HEK293 (cell line): ENCODE measurements at regions not wholly inside any gene's neighbourhood (a gene's known extent, or its start where the extent isn't known, plus 50 kb on each side); places are given as distances from the start of the nearest gene placed in this dataset.

Experiments
- GFI1B ChIP-seq: fragments of 450-650 bp; formaldehyde crosslinking; IDR thresholded peaks from 2 replicates; pipeline ENCODE4 v1.5.1; 2016; ENCODE audit warnings: missing biosample characterization, missing genetic modification characterization
- KLF1 ChIP-seq: fragments of 450-650 bp; formaldehyde crosslinking; IDR thresholded peaks from 2 replicates; pipeline ENCODE4 v1.5.1; 2016; ENCODE audit warnings: missing biosample characterization, missing genetic modification characterization
- MZF1 ChIP-seq: fragments of 450-650 bp; formaldehyde crosslinking; IDR thresholded peaks from 2 replicates; pipeline ENCODE4 v1.5.1; 2017; ENCODE audit warnings: missing biosample characterization, missing genetic modification characterization, borderline replicate concordance
- SETDB1 ChIP-seq: IDR thresholded peaks from one replicate; pipeline ENCODE4 v1.6.1; 2017; ENCODE audit warnings: mild to moderate bottlenecking, low read length, moderate library complexity, mixed read lengths; ENCODE audit not compliant: insufficient read length
- WT1 ChIP-seq: fragments of 450-650 bp; formaldehyde crosslinking; IDR thresholded peaks from 2 replicates; pipeline ENCODE4 v1.5.1; 2016; ENCODE audit warnings: missing biosample characterization, missing genetic modification characterization
- YY1 ChIP-seq: fragments of 450-650 bp; formaldehyde crosslinking; IDR thresholded peaks from 2 replicates; pipeline ENCODE4 v1.5.1; 2018; ENCODE audit warnings: missing biosample characterization, missing genetic modification characterization
- ZBTB20 ChIP-seq: fragments of 450-650 bp; formaldehyde crosslinking; IDR thresholded peaks from 2 replicates; pipeline ENCODE4 v1.5.1; 2016; ENCODE audit warnings: missing biosample characterization, missing genetic modification characterization
- ZEB2 ChIP-seq: fragments of 450-650 bp; formaldehyde crosslinking; IDR thresholded peaks from 2 replicates; pipeline ENCODE4 v1.5.1; 2016; ENCODE audit warnings: missing biosample characterization, missing genetic modification characterization
- ZNF112 ChIP-seq: fragments of 450-650 bp; formaldehyde crosslinking; IDR thresholded peaks from 2 replicates; pipeline ENCODE4 v1.5.0; 2017; ENCODE audit warnings: missing biosample characterization, missing genetic modification characterization
- ZNF169 ChIP-seq: fragments of 450-650 bp; formaldehyde crosslinking; IDR thresholded peaks from 2 replicates; pipeline ENCODE4 v1.5.1; 2016; ENCODE audit warnings: missing biosample characterization, missing genetic modification characterization
- ZNF266 ChIP-seq: fragments of 450-650 bp; formaldehyde crosslinking; IDR thresholded peaks from 2 replicates; pipeline ENCODE4 v1.5.1; 2016; ENCODE audit warnings: missing biosample characterization, missing genetic modification characterization, low read depth
- ZNF311 ChIP-seq: fragments of 450-650 bp; formaldehyde crosslinking; IDR thresholded peaks from 2 replicates; pipeline ENCODE4 v1.5.1; 2017; ENCODE audit warnings: missing biosample characterization, missing genetic modification characterization, borderline replicate concordance
- ZNF366 ChIP-seq: fragments of 450-650 bp; formaldehyde crosslinking; conservative IDR thresholded peaks from 2 replicates; pipeline ENCODE4 v1.5.1; 2016; ENCODE audit warnings: missing biosample characterization, missing genetic modification characterization
- ZNF426 ChIP-seq: fragments of 450-650 bp; formaldehyde crosslinking; IDR thresholded peaks from 2 replicates; pipeline ENCODE4 v1.5.1; 2017; ENCODE audit warnings: missing biosample characterization, missing genetic modification characterization, mild to moderate bottlenecking, inconsistent platforms, moderate library complexity
- ZNF433 ChIP-seq: fragments of 450-650 bp; formaldehyde crosslinking; IDR thresholded peaks from 2 replicates; pipeline ENCODE4 v1.5.1; 2016; ENCODE audit warnings: missing biosample characterization, missing genetic modification characterization, low read depth
- ZNF473 ChIP-seq: fragments of 450-650 bp; formaldehyde crosslinking; IDR thresholded peaks from 2 replicates; pipeline ENCODE4 v1.5.1; 2017; ENCODE audit warnings: missing biosample characterization, missing genetic modification characterization
- ZNF501 ChIP-seq: fragments of 450-650 bp; formaldehyde crosslinking; IDR thresholded peaks from 2 replicates; pipeline ENCODE4 v1.5.1; 2016; ENCODE audit warnings: missing biosample characterization, missing genetic modification characterization
- ZNF530 ChIP-seq: fragments of 450-650 bp; formaldehyde crosslinking; IDR thresholded peaks from 2 replicates; pipeline ENCODE4 v1.5.1; 2016; ENCODE audit warnings: low read depth, missing biosample characterization, missing genetic modification characterization
- ZNF561 ChIP-seq: fragments of 450-650 bp; IDR thresholded peaks from 2 replicates; pipeline ENCODE4 v1.5.1; 2018; ENCODE audit warnings: missing biosample characterization, missing genetic modification characterization, borderline replicate concordance
- ZNF600 ChIP-seq: fragments of 450-650 bp; formaldehyde crosslinking; IDR thresholded peaks from 2 replicates; pipeline ENCODE4 v1.5.1; 2016; ENCODE audit warnings: missing biosample characterization, missing genetic modification characterization
- ZNF610 ChIP-seq: fragments of 450-650 bp; formaldehyde crosslinking; IDR thresholded peaks from 2 replicates; pipeline ENCODE4 v1.5.1; 2016; ENCODE audit warnings: missing biosample characterization, missing genetic modification characterization, borderline replicate concordance
- ZNF629 ChIP-seq: fragments of 450-650 bp; formaldehyde crosslinking; IDR thresholded peaks from 2 replicates; pipeline ENCODE4 v1.5.1; 2017; ENCODE audit warnings: missing biosample characterization, missing genetic modification characterization
- ZNF777 ChIP-seq: fragments of 450-650 bp; formaldehyde crosslinking; IDR thresholded peaks from 2 replicates; pipeline ENCODE4 v1.5.1; 2017; ENCODE audit warnings: missing biosample characterization, missing genetic modification characterization, borderline replicate concordance
- ZXDB ChIP-seq: fragments of 450-650 bp; formaldehyde crosslinking; IDR thresholded peaks from 2 replicates; pipeline ENCODE4 v1.5.1; 2016; ENCODE audit warnings: missing biosample characterization, missing genetic modification characterization
- TF ChIP-seq, protein P1 (sequence below): fragments of 450-650 bp; formaldehyde crosslinking; IDR thresholded peaks from 2 replicates; pipeline ENCODE4 v1.5.1; 2016; ENCODE audit warnings: missing biosample characterization, missing genetic modification characterization
- TF ChIP-seq, protein P2 (sequence below): fragments of 450-650 bp; formaldehyde crosslinking; IDR thresholded peaks from 2 replicates; pipeline ENCODE4 v1.5.1; 2016; ENCODE audit warnings: missing biosample characterization, missing genetic modification characterization
- TF ChIP-seq, protein P3 (sequence below): fragments of 450-650 bp; formaldehyde crosslinking; IDR thresholded peaks from 2 replicates; pipeline ENCODE4 v1.5.1; 2017; ENCODE audit warnings: missing biosample characterization, missing genetic modification characterization
- TF ChIP-seq, protein P4 (sequence below): fragments of 450-650 bp; IDR thresholded peaks from 2 replicates; pipeline ENCODE4 v1.5.1; 2018; ENCODE audit warnings: missing biosample characterization, missing genetic modification characterization
- TF ChIP-seq, protein P5 (sequence below): fragments of 450-650 bp; formaldehyde crosslinking; IDR thresholded peaks from 2 replicates; pipeline ENCODE4 v1.5.1; 2016; ENCODE audit warnings: missing biosample characterization, missing genetic modification characterization

DNA sequence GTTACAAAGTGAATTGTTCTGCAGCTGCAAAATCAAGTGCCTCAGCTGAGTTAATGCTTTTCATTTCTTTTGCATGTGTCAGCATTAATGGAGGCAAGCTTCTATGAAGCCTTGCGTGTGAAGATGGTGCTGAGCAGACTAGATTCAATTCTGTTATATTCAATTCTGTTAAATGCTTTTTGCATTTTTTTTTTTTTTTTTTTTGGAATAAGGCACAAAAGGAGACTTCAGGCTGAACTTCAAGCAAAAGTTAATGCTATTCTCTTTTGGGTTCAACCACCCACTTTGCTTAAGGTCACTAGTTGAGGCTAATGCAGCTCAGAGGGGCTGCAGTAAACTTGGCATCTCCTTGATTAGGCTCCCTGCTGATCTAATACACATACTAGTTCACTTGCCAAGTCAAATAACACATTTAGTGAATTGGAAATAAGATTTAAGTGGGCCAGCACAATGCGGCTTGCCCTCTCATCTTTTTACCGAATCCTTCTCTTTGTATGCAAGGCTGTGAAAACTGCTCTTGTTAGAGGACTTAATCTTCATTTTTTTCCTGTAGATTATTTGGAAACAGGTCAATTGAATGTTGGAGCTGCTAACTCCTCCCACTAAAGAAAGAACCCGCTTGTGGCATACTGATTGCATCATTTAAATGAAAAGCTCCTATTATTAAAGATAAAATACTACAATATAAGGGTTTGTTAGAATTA, 1020.2 kb downstream of the NR2F1-AS1 start (continued):
- peak; percentile 55 for TF ChIP-seq ZXDB (tag by site-specific recombination)
- TF ChIP-seq ZNF600 (tag by site-specific recombination): 0 out of 2 replicates have a peak, but pooled peaks have one; percentile 40
- no peak for TF ChIP-seq ZNF311
- TF ChIP-seq, protein P1, sequence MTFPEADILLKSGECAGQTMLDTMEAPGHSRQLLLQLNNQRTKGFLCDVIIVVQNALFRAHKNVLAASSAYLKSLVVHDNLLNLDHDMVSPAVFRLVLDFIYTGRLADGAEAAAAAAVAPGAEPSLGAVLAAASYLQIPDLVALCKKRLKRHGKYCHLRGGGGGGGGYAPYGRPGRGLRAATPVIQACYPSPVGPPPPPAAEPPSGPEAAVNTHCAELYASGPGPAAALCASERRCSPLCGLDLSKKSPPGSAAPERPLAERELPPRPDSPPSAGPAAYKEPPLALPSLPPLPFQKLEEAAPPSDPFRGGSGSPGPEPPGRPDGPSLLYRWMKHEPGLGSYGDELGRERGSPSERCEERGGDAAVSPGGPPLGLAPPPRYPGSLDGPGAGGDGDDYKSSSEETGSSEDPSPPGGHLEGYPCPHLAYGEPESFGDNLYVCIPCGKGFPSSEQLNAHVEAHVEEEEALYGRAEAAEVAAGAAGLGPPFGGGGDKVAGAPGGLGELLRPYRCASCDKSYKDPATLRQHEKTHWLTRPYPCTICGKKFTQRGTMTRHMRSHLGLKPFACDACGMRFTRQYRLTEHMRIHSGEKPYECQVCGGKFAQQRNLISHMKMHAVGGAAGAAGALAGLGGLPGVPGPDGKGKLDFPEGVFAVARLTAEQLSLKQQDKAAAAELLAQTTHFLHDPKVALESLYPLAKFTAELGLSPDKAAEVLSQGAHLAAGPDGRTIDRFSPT: no peak
- TF ChIP-seq, protein P2, sequence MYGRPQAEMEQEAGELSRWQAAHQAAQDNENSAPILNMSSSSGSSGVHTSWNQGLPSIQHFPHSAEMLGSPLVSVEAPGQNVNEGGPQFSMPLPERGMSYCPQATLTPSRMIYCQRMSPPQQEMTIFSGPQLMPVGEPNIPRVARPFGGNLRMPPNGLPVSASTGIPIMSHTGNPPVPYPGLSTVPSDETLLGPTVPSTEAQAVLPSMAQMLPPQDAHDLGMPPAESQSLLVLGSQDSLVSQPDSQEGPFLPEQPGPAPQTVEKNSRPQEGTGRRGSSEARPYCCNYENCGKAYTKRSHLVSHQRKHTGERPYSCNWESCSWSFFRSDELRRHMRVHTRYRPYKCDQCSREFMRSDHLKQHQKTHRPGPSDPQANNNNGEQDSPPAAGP (tag by site-specific recombination): no peak
- TF ChIP-seq, protein P3, sequence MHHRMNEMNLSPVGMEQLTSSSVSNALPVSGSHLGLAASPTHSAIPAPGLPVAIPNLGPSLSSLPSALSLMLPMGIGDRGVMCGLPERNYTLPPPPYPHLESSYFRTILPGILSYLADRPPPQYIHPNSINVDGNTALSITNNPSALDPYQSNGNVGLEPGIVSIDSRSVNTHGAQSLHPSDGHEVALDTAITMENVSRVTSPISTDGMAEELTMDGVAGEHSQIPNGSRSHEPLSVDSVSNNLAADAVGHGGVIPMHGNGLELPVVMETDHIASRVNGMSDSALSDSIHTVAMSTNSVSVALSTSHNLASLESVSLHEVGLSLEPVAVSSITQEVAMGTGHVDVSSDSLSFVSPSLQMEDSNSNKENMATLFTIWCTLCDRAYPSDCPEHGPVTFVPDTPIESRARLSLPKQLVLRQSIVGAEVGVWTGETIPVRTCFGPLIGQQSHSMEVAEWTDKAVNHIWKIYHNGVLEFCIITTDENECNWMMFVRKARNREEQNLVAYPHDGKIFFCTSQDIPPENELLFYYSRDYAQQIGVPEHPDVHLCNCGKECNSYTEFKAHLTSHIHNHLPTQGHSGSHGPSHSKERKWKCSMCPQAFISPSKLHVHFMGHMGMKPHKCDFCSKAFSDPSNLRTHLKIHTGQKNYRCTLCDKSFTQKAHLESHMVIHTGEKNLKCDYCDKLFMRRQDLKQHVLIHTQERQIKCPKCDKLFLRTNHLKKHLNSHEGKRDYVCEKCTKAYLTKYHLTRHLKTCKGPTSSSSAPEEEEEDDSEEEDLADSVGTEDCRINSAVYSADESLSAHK: 0 out of 2 replicates have a peak, but pooled peaks have one; percentile 45
- TF ChIP-seq ZNF530 (tag by site-specific recombination): no peak
- no peak for TF ChIP-seq ZBTB20 (tag by site-specific recombination)
- peak; percentile 24; the same call in 1 of the 2 replicates for TF ChIP-seq ZNF366 (tag by site-specific recombination)
- TF ChIP-seq ZNF501 (tag by site-specific recombination): peak; percentile 57; the same call in 1 of the 2 replicates
- TF ChIP-seq ZNF473 (tag by site-specific recombination): no peak
- TF ChIP-seq ZNF266 (tag by site-specific recombination): no peak
- TF ChIP-seq ZNF426: no peak
- TF ChIP-seq ZNF169 (tag by site-specific recombination): no peak
- no peak for TF ChIP-seq SETDB1
- TF ChIP-seq, protein P4, sequence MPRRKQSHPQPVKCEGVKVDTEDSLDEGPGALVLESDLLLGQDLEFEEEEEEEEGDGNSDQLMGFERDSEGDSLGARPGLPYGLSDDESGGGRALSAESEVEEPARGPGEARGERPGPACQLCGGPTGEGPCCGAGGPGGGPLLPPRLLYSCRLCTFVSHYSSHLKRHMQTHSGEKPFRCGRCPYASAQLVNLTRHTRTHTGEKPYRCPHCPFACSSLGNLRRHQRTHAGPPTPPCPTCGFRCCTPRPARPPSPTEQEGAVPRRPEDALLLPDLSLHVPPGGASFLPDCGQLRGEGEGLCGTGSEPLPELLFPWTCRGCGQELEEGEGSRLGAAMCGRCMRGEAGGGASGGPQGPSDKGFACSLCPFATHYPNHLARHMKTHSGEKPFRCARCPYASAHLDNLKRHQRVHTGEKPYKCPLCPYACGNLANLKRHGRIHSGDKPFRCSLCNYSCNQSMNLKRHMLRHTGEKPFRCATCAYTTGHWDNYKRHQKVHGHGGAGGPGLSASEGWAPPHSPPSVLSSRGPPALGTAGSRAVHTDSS: no peak
- TF ChIP-seq, protein P5, sequence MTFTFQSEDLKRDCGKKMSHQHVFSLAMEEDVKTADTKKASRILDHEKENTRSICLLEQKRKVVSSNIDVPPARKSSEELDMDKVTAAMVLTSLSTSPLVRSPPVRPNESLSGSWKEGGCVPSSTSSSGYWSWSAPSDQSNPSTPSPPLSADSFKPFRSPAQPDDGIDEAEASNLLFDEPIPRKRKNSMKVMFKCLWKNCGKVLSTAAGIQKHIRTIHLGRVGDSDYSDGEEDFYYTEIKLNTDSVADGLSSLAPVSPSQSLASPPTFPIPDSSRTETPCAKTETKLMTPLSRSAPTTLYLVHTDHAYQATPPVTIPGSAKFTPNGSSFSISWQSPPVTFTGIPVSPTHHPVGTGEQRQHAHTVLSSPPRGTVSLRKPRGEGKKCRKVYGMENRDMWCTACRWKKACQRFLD (tag by site-specific recombination): no peak
- 0 out of 2 replicates have a peak, but pooled peaks have one; percentile 16 for TF ChIP-seq KLF1 (tag by site-specific recombination)
- peak; percentile 72; the same call in 1 of the 2 replicates for TF ChIP-seq ZEB2
- peak; percentile 47; the same call in 1 of the 2 replicates for TF ChIP-seq ZNF629 (tag by site-specific recombination)
- TF ChIP-seq ZNF561 (tag by site-specific recombination): no peak
- no peak for TF ChIP-seq ZNF112 (tag by site-specific recombination)
- no peak for TF ChIP-seq YY1
- peak; percentile 86 for TF ChIP-seq WT1 (tag by site-specific recombination)
- TF ChIP-seq ZNF610 (tag by site-specific recombination): no peak
- 0 out of 2 replicates have a peak, but pooled peaks have one; percentile 24 for TF ChIP-seq MZF1 (tag by site-specific recombination)
- TF ChIP-seq GFI1B (tag by site-specific recombination): no peak
- TF ChIP-seq ZNF777 (tag by site-specific recombination): no peak
- TF ChIP-seq ZNF433: no peak
